HEK293 (cell line): ENCODE measurements at regions not wholly inside any gene's neighbourhood (a gene's known extent, or its start where the extent isn't known, plus 50 kb on each side); places are given as distances from the start of the nearest gene placed in this dataset.

ENCODE experiments used
- CTCF ChIP-seq: fragments of 450-650 bp; formaldehyde crosslinking; IDR thresholded peaks from 2 replicates; pipeline ENCODE4 v1.5.1; 2016; ENCODE audit warnings: missing biosample characterization, missing genetic modification characterization
- ZNF664 ChIP-seq: fragments of 450-650 bp; formaldehyde crosslinking; IDR thresholded peaks from 2 replicates; pipeline ENCODE4 v1.5.1; 2016; ENCODE audit warnings: missing biosample characterization, missing genetic modification characterization
- TF ChIP-seq, protein P1 (sequence below): fragments of 450-650 bp; formaldehyde crosslinking; IDR thresholded peaks from 2 replicates; pipeline ENCODE4 v1.5.1; 2017; ENCODE audit warnings: missing biosample characterization, mild to moderate bottlenecking, missing genetic modification characterization, moderate library complexity

GRCh38 chr7:54898659-54899340 lies 120.0 kb upstream of the EGFR start:
- TF ChIP-seq, protein P1, sequence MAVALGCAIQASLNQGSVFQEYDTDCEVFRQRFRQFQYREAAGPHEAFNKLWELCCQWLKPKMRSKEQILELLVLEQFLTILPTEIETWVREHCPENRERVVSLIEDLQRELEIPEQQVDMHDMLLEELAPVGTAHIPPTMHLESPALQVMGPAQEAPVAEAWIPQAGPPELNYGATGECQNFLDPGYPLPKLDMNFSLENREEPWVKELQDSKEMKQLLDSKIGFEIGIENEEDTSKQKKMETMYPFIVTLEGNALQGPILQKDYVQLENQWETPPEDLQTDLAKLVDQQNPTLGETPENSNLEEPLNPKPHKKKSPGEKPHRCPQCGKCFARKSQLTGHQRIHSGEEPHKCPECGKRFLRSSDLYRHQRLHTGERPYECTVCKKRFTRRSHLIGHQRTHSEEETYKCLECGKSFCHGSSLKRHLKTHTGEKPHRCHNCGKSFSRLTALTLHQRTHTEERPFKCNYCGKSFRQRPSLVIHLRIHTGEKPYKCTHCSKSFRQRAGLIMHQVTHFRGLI (tag by site-specific recombination), result no peak
- no peak for TF ChIP-seq CTCF (tag by site-specific recombination)
- no peak for TF ChIP-seq ZNF664 (tag by site-specific recombination)
